HG02610 (cell line): ENCODE measurements at regions not wholly inside any gene's neighbourhood (a gene's known extent, or its start where the extent isn't known, plus 50 kb on each side); places are given as distances from the start of the nearest gene placed in this dataset.
"Not testable (repeated sequence)": the region's sequence is repeated elsewhere in the genome, so short reads cannot be mapped to it uniquely, and the experiment has no call there.

Experiments used
- ATAC-seq: cut with Tn5 transposase; IDR thresholded peaks from one replicate; pipeline ENCODE4 v1.9.1; 2021; ENCODE audit warnings: mild to moderate bottlenecking, moderate library complexity; ENCODE audit not compliant: unreplicated experiment

DNA sequence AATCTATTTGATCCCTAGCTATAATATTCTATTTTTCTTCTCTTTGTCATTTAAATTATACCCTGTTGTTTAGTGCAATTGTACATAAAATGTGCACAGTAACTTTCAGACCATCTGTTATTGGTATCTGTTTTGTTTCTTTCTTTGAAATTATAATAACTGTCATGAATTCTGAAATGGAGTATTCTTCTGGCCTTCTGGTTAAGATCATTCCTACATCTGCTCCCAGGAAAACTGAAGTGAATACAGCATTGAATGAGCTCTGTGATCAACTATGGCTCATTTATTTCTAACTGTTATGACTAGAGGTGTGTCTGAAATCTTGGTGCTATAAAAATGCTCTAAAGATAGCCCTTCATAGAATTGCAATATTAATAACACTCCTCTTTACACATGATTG is 788.4 kb upstream of the TMEFF2 start:
- ATAC-seq = no peak

DNA sequence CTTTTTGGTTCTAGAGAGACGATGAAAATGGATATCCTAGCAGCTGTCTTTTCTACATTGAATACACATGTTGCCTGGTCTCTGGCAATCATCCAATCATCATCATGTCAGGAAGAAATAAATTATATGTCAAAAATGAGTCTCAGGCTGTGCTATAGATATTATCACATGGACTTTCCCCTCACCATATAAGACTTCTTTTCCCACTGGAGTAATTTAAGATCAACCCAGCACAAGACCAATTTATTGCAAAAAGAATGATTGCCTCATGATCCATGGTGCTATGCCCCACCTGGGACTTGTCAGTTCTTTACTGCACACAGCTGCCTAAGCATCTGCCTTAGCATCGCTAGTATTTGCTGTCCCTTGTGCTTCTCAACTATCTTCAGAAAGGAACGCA is 783.7 kb upstream of the TMEFF2 start:
- ATAC-seq = no peak

DNA sequence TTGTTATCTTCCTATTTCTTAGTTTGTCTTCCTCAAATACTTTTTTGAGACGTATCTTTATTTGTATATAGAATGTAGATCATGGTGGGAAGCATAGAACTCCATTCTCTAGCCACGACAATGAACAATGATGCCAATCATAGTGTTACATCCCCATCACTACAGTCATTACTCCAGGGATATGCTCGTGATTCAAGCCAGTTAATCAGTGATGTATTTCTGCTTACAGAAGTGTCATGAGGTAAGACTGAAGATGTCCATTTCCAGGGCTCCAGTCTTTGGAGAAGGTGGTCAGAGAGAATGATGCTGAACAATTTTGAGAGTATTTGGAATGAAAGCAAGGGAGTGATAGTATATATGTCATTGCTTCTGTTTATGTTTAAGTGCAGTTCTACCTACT is 777.2 kb upstream of the TMEFF2 start:
- no peak for ATAC-seq

DNA sequence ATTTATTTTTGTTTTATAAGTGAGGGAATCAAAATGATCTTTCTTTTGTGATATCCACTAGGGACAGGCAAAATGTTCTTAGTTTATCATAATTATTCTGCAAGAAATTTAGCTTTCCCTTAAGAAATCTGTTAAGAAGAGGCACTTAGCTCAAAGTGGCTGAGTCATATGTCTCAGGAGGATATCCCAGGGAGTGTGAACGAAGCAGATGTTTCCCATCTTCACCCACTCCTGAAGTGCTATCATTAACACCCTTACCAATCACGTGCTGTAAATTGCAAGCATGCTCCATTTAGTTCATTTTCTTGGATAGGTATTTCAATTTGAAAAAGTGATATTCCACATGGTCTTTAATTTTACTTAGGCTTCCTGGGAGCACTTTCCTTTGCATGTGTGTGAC is 774.3 kb upstream of the TMEFF2 start:
- no peak for ATAC-seq

DNA sequence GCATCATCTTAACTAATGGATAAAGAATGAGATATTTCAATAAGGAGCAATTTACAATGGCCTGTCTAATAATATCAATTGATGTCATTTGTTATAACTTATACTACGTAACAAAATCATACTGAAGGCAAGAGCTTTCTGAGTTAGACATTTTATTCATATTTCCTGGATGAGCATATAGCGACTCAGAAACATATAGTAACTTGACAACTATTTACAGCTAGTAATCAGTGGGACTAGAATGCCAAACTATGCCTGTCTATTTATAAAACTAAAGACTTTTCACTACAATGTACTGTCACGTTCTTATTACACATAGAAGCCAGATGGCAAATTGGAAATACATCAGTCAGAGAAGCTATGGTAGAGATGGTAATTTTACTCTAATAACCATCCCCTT is 766.2 kb upstream of the TMEFF2 start:
- ATAC-seq = no peak

DNA sequence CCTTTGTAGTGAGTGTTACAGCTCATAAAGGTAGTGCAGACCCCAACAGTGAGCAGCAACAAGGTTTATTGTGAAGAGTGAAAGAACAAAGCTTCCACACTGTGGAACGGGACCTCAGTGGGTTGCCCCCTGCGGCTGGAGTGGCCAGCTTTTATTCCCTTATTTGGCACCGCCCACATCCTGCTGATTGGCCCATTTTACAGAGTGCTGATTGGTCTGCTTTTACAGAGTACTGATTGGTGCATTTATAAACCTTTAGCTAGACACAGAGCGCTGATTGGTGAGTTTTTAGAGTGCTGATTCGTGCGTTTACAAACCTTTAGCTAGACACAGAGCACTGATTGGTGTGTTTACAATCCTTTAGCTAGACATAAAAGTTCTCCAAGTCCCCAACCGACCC is 763.9 kb upstream of the TMEFF2 start:
- not testable (repeated sequence) for ATAC-seq

DNA sequence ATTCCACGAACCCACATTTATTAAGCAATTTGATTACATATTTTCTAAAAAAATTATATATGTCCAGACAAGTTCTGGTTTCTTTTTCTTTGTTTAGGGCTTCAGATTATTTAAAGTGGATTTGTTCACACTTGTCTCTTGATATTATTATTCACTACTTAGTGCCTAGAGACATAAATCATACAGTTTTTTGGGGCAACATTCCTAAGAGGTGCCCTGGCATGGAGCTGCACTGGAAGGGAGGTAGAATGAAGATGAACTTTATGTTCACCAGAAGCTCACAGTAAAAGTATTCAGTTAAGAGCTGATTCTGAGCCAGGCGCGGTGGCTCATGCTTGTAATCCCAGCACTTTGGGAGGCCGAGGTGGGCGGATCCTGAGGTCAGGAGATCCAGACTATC is 762.7 kb upstream of the TMEFF2 start:
- ATAC-seq = no peak

DNA sequence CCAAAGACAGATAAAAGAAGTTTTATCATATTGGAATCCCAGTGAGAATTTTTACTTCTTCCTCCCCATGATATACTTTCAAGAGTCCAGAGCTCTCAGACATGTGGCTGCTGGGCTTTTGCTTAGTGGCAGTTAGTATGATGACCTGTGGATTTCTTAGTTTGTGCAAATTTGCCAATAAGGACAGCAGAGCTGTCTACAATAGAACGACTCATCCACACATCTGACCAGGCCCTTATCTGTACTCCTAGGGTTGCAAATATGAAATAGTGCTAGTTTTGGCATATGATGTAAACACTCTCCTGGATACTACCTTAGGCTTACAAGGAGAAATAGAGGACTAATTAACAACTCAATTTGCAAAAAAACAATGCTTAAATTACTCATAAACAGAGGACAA is 758.4 kb upstream of the TMEFF2 start:
- ATAC-seq = no peak

DNA sequence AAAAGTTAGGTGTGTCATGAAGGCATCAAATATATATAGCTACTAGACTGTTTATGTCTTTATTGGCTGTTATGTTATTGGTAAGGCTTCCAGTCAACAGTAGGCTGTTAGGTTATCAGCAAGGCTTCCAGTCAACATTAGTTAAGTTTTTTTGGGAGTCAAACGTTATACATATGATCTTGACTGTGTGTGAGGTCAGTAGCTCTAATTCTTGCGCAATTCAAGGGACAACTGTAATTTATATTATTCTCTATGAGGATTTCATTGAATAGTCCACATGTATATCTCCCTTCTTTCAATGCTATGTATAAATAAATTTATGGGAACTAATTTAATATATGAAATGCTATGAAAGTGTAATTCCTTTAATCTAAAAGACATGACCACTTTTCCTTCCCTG is 757.5 kb upstream of the TMEFF2 start:
- ATAC-seq = no peak

DNA sequence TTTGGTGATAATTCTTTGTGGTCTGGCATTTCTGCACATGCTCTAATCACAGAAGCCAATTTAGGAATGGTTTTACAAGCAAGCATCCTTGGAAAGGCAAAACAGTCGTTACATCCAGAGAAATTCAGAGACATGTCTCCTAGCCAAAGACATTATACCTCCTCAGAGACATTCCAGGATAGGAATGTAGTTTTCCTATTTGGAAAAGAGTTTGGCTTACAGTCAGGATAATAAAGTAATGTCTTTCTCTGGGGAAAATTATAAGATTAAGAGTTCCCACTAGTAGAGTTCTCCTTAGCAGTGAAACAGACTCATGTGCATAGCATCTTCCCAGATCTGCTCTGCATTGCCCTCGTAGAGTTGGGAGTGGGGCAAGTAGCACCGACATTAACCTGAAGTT is 753.6 kb upstream of the TMEFF2 start:
- ATAC-seq = no peak

DNA sequence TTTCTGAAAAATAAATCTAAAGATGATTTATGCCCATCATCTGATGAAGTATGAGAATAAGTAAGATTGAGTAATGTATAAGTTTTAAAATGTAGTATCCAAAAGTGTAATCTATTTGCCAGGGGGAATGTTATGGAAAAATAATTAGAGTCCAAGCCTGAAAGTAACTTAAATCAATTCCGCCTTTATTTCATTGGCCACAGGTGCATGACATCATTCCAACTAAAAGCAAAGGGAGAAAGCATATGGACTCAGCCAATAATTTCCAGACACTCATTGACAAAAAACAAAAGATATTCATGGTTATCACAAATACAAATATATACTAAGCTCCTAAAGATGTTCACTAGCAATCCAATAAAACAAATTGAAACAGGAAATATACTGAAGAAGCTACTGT is 752.6 kb upstream of the TMEFF2 start:
- ATAC-seq = no peak

DNA sequence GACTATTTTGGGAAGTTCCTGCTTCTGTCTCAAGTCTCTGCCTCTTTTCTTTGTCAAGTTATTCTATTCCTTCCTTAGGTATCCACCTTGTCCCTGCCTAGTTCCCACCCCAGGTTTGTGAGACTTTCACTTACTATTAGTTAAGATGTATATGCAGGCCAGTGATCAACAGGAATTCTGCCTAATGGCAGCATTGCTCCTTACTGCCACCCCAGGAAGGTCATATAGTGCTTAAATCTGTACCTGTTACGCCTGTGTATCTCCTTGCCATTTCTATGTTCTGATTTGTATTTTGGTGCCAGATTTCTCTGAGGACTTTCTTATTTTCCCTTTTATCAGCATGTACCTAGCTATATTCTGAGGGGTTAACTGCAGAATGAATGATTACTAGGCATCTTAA is 746.0 kb upstream of the TMEFF2 start:
- ATAC-seq = no peak

DNA sequence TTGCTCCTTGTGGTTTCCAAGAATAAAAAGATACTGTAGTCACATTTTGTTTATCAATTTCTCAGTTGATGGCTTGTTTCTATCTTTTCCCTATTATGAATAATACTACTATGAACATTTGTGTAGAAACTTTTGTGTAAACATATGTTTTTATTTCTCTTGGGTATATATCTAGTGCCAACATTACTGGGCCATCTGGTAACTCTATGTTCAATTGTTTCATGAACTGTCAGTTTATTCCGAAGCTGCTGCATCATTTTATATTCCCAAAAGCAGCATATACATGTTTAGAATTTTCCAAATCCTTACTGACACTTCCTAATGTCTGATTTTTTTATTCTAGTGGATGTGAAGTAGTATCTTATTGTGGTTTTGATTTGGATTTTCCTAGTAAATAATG is 737.6 kb upstream of the TMEFF2 start:
- no peak for ATAC-seq

DNA sequence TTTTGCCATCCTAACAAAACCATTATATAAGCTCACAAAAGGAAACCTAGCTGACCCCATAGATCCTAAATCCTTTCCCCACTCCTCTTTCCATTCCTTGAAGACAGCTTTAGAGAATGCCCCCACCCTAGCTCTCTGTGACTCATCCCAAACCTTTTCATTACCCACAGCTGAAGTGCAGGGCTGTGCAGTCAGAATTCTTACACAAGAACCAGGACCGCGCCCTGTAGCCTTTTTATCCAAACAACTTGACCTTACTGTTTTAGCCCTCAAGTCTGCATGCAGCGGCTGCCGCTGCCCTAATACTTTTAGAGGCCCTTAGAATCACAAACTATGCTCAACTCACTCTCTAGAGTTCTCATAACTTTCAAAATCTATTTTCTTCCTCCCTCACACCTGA is 726.9 kb upstream of the TMEFF2 start:
- ATAC-seq = not testable (repeated sequence)

DNA sequence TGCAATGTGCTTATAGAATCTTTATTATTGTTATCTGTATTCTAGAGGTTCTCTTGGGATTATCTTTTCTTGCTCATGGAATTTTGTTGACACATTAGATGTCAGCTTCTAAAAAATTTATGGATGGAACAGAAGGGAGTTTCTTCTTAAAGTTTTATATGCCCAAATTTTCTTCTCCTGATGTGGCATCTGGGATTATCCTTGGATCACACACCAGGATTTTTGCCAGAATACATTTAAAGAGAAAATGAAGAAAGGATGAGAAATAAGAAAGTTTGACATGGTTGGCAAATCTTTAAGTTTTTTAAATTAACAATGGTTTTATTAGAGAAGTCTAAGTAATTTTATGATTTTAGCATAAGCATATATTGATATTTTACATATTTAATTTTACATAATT is 706.7 kb upstream of the TMEFF2 start:
- ATAC-seq = no peak

DNA sequence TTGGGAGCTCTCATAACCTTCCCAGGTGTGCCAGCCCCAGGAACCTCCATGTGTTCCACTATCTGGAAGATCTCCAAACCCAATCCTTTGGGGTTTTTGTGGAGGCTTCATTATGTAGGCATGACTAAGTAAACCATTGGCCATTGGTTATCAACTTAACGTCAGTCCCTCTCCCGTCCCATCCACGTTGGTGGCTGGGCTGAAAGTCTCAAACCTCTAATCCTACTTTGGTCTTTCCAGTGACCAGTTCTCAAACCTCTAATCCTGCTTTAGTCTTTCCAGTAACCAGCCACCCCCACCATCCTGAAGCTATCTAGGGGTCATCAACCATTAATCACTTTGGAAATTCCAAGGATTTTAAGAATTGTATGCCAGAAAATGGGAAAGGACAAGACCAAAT is 704.7 kb upstream of the TMEFF2 start:
- ATAC-seq = no peak

DNA sequence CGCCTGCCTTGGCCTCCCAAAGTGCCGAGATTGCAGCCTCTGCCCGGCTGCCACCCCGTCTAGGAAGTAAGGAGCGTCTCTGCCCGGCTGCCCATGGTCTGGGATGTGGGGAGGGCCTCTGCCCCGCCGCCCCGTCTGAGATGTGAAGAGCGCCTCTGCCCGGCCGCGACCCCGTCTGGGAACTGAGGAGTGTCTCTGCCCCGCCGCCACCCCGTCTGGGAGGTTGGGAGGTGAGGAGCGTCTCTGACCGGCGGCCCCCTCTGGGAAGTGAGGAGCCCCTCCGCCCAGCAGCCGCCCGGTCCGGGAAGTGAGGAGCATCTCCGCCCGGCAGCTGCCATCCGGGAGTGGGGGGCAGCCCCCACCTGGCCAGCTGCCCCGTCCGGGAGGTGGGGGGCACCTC is 699.2 kb upstream of the TMEFF2 start:
- not testable (repeated sequence) for ATAC-seq

DNA sequence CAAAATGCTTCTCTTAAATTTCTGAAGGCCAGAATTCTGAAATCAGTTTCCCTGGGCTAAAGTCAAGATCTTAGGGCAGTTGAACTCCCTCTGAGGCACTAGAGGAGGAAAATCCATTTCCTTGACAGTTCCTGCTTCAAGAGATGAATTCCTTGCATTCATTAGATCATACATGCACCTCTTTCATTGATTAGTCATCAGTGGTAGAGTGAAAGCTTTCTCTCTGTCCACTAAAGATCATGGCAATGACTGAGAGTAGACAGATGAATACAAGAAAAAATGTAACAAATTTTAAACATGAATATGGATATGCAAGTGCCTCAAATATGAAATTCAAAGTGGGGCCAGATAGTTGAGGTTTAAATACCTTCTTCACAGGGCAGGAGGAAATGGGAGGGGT is 693.4 kb upstream of the TMEFF2 start:
- no peak for ATAC-seq

DNA sequence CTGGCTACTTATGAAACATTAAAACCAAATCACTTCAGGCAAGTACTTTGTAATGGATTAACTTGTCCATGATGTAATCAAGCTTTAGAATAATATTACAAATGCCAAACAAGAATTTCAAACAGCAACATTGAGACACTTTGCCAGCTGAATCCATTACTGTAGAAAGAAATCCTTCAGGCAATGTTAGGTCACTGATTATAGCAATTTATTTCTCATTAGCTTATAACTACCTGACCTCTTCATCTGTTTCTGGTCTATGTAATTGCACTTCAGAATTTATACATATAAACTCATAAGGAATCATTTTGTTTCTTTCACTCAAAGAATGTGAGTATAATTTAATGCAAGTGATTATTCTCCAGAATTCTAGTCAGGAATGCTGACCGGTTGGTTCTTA is 692.6 kb upstream of the TMEFF2 start:
- no peak for ATAC-seq

DNA sequence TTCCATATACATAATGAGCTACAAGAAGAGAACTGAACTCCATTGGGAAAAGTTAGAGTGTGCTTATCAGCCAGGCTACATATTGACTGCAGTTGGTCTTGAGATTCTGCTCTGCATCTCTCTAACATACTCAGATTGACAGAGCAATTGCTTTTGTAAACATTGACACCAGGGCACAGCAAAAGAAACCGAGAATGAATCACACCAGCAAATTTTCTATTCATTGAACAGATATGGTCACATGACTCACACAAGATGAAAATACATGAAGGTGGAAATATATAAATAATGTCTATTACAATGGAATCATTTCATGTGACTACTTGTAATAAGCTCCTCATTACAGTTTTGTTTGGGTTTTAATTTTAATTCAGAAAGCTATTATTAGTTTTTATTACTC is 691.9 kb upstream of the TMEFF2 start:
- no peak for ATAC-seq

DNA sequence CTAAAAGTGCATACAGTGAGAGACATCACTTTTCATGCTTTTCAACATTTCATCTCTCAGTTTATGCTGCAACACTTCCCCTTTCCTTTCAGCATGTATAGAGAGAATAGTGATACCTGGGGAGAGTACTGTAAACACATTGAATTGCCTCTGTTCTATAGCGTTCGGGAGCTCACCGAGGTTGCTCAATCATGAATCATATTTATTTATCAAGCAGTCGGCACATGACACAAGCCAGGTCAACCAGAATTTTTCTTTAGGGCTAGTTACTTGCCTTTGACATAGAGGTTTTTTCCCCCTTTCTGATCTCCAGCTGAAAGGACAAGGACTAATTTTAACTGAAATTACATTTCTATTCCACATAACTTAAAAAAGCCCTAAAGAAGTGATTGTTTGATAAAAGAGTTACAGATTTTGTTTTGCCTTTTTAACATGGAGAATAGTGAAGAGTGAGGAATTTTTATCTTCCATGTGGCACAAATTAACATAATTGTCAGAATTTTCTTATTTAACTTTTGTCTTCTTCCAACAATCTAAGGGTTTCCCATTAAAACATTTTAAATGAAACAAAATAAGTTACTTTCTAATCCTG is 690.9 kb upstream of the TMEFF2 start:
- no peak for ATAC-seq

DNA sequence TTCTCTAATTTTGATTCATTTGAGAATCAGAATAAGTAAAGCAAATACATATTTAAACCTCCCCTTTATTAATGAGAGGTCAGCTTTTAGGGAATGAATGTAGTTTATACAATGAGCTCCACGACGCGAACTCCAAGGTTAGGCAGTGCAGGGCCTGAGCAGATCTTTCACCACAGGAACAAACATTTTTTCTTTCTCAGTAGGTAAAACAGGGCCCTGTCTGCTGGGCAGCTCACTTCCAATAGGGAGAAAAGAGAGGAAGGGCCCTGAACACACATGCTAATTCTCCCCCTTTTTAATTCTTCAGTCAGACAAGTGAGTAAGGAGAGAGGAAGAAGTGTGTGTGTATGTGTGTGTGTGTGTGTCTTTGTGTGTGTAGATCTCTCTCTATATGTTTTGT is 682.4 kb upstream of the TMEFF2 start:
- ATAC-seq = no peak

DNA sequence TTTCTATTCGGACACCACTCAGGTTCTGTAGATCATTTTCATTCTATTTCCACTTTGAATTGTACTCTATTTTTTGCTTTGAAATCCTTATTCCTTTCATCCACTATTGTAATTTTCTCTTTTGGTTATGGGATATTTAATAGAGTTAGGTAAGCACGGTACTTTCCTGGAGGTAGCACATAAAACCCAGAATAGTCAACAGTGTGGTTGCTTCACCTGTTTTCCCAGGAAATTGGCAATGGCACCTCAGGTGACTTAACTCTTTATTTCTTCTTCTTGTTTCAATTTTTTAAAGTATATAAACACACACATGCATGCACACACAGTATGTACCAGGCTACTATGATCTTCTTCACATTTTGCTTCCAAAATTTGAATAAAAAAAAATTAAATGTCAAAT is 682.0 kb upstream of the TMEFF2 start:
- no peak for ATAC-seq

DNA sequence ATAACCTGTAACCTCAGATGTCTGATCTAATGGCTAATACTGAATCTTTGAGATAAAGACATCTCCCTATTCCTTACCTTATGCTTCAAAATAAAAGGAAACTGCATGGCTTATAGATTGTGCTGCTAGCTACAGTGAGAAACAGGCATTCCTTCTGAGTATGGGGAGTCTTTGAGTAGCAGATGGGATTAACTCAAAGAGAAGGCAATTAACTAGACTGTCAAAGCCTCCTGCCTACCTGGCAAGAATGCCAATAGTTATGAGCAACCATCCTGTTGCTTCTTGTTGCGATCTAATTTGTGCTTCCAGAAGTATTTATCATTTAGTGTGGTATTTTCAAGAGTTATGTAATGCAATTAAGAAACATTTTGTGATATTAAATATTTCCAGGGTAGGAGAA is 660.0 kb upstream of the TMEFF2 start:
- no peak for ATAC-seq
